SH-SY5Y (cell line): ENCODE measurements at regions not wholly inside any gene's neighbourhood (a gene's known extent, or its start where the extent isn't known, plus 50 kb on each side); places are given as distances from the start of the nearest gene placed in this dataset.

ENCODE experiments used
- GATA2 ChIP-seq: IDR thresholded peaks from 2 replicates; pipeline ENCODE4 v1.6.1; 2011; ENCODE audit warnings: mild to moderate bottlenecking, low read depth, low read length
- GATA3 ChIP-seq: IDR thresholded peaks from 2 replicates; pipeline ENCODE4 v1.6.1; 2011; ENCODE audit warnings: low read depth, mild to moderate bottlenecking, low read length, moderate library complexity

GRCh38 chr16:63806794-63807506 lies 1314.9 kb downstream of the CDH11 start:
- TF ChIP-seq GATA3 (no peak), GATA2 (no peak)
